Stimulated activated CD4-positive, alpha-beta T cell treated with anti-CD3 and anti-CD28 coated beads, Interleukin-12 subunit alpha, Interleukin-12 subunit beta, amount 100 ng/mL, for 48 hours (primary cell): ENCODE measurements at regions not wholly inside any gene's neighbourhood (a gene's known extent, or its start where the extent isn't known, plus 50 kb on each side); places are given as distances from the start of the nearest gene placed in this dataset.
"Not testable (repeated sequence)": the region's sequence is repeated elsewhere in the genome, so short reads cannot be mapped to it uniquely, and the experiment has no call there.

ENCODE experiments used
- DNase-seq, 3 donors: peaks; one replicate each; pipeline ENCODE4 v3.0.0-alpha.2; 2020; ENCODE audit warnings: low read depth in 2 of 3, low spot score in 1 of 3

GRCh38 chr2:52597346-52597745 is 1170.3 kb upstream of the CHAC2 start:
- DNase-seq, result no peak

GRCh38 chr2:52594026-52594425 is 1173.6 kb upstream of the CHAC2 start:
- no peak for DNase-seq

GRCh38 chr2:52584071-52584470 is 1183.5 kb upstream of the CHAC2 start:
- not testable (repeated sequence) for DNase-seq

- no peak for DNase-seq
Measured at GRCh38 chr2:52572469-52572894, 1195.1 kb upstream of the CHAC2 start.

- DNase-seq, result no peak
Measured at GRCh38 chr2:52571380-52572347, 1195.9 kb upstream of the CHAC2 start.

GRCh38 chr2:52570716-52571115 is 1196.9 kb upstream of the CHAC2 start:
- DNase-seq, result no peak

- no peak for DNase-seq
Measured at GRCh38 chr2:52563151-52563550, 1204.5 kb upstream of the CHAC2 start.

GRCh38 chr2:52558265-52558664 is 1209.3 kb upstream of the CHAC2 start:
- no peak for DNase-seq

- DNase-seq, result no peak
Measured at GRCh38 chr2:52542297-52542696, 1225.3 kb upstream of the CHAC2 start.

- DNase-seq, result no peak
Measured at GRCh38 chr2:52539026-52539970, 1228.3 kb upstream of the CHAC2 start.

GRCh38 chr2:52537588-52537987 is 1230.0 kb upstream of the CHAC2 start:
- no peak for DNase-seq

- no peak for DNase-seq
Measured at GRCh38 chr2:52536929-52537460, 1230.6 kb upstream of the CHAC2 start.

- DNase-seq, result no peak
Measured at GRCh38 chr2:52532956-52533355, 1234.6 kb upstream of the CHAC2 start.

GRCh38 chr2:52526735-52527134 is 1240.9 kb upstream of the CHAC2 start:
- no peak for DNase-seq

GRCh38 chr2:52520644-52521043 is 1247.0 kb upstream of the CHAC2 start:
- DNase-seq, result no peak

- no peak for DNase-seq
Measured at GRCh38 chr2:52518678-52519077, 1248.9 kb upstream of the CHAC2 start.

GRCh38 chr2:52512760-52513159 is 1254.8 kb upstream of the CHAC2 start:
- no peak for DNase-seq

GRCh38 chr2:52510432-52510831 is 1257.2 kb upstream of the CHAC2 start:
- no peak for DNase-seq

- no peak for DNase-seq
Measured at GRCh38 chr2:52502476-52502860, 1265.1 kb upstream of the CHAC2 start.

GRCh38 chr2:52501715-52502475 is 1265.7 kb upstream of the CHAC2 start:
- no peak for DNase-seq

- no peak for DNase-seq
Measured at GRCh38 chr2:52500561-52500960, 1267.0 kb upstream of the CHAC2 start.
